Natural killer cell treated with Interleukin-12 subunit alpha and Interleukin-12 subunit beta and Interleukin-15 and Interleukin-18, amount 100 ng/mL, for 72 hours (primary cell): ENCODE measurements at regions not wholly inside any gene's neighbourhood (a gene's known extent, or its start where the extent isn't known, plus 50 kb on each side); places are given as distances from the start of the nearest gene placed in this dataset.
A peak's percentile ranks its signal among the peaks of the same experiment; 100 is the strongest.

Experiments
- ATAC-seq, 2 donors: fragments of 150-1000 bp; cut with Tn5 transposase in 1 of 2; sonication (Bioruptor Pico), chemical (Tn5 transposase) in 1 of 2; 2 replicates each; pipeline ENCODE4 v1.10.0; 2021
- DNase-seq: peaks from one replicate; pipeline ENCODE4 v3.0.0; 2022; ENCODE audit warnings: low spot score
- H3K27ac Mint-ChIP-seq, 2 donors: 1 replicate in 1 of 2; 2 replicates in 1 of 2; pipeline ENCODE4 v1.8.0; 2022; ENCODE audit warnings: mixed read lengths in 2 of 2, mild to moderate bottlenecking in 1 of 2, moderate library complexity in 1 of 2
- H3K27me3 Mint-ChIP-seq, 2 donors: 1 replicate in 1 of 2; 2 replicates in 1 of 2; pipeline ENCODE4 v1.8.0; 2022; ENCODE audit warnings: mixed read lengths in 2 of 2
- H3K36me3 Mint-ChIP-seq: one replicate; pipeline ENCODE4 v1.8.0; 2022; ENCODE audit warnings: mixed read lengths
- H3K4me1 Mint-ChIP-seq, 2 donors: 1 replicate in 1 of 2; 2 replicates in 1 of 2; pipeline ENCODE4 v1.8.0; 2022; ENCODE audit warnings: low read depth in 2 of 2, mixed read lengths in 2 of 2, mild to moderate bottlenecking in 1 of 2
- H3K4me3 Mint-ChIP-seq: one replicate; pipeline ENCODE4 v1.8.0; 2022; ENCODE audit warnings: mixed read lengths
- H3K9me3 Mint-ChIP-seq: 2 replicates; pipeline ENCODE4 v1.8.0; 2022; ENCODE audit warnings: mixed read lengths

GRCh38 chr10:47101196-47101595 lies 190.0 kb downstream of the PTPN20 start:
- H3K36me3 Mint-ChIP-seq = no peaks in the 10 kb centered on the region
- DNase-seq = no peak
- H3K4me3 Mint-ChIP-seq = no peak overlapping the region
- no peaks in the 10 kb centered on the region for H3K4me1 Mint-ChIP-seq
- H3K27ac Mint-ChIP-seq = no peak overlapping the region
- no peak for ATAC-seq
- no peaks in the 10 kb centered on the region for H3K9me3 Mint-ChIP-seq
- H3K27me3 Mint-ChIP-seq = no peaks in the 10 kb centered on the region

GRCh38 chr10:47101807-47102206 lies 190.6 kb downstream of the PTPN20 start:
- H3K4me3 Mint-ChIP-seq = no peak overlapping the region
- H3K36me3 Mint-ChIP-seq = no peaks in the 10 kb centered on the region
- H3K27me3 Mint-ChIP-seq = no peaks in the 10 kb centered on the region
- no peaks in the 10 kb centered on the region for H3K4me1 Mint-ChIP-seq
- ATAC-seq (no peak), DNase-seq (no peak)
- no peak overlapping the region for H3K27ac Mint-ChIP-seq
- H3K9me3 Mint-ChIP-seq = no peaks in the 10 kb centered on the region

- H3K4me1 Mint-ChIP-seq = no peaks in the 10 kb centered on the region
- no peaks in the 10 kb centered on the region for H3K36me3 Mint-ChIP-seq
- DNase-seq (no peak), ATAC-seq (no peak)
- H3K27ac Mint-ChIP-seq = no peak overlapping the region
- H3K9me3 Mint-ChIP-seq = no peaks in the 10 kb centered on the region
- no peaks in the 10 kb centered on the region for H3K27me3 Mint-ChIP-seq
- H3K4me3 Mint-ChIP-seq = no peak overlapping the region
Observed at GRCh38 chr10:47104151-47104605, 192.9 kb downstream of the PTPN20 start.

- H3K4me1 Mint-ChIP-seq = no peaks in the 10 kb centered on the region
- DNase-seq (no peak), ATAC-seq (no peak)
- H3K27ac Mint-ChIP-seq = no peak overlapping the region
- no peaks in the 10 kb centered on the region for H3K36me3 Mint-ChIP-seq
- no peak overlapping the region for H3K4me3 Mint-ChIP-seq
- no peaks in the 10 kb centered on the region for H3K9me3 Mint-ChIP-seq
- no peaks in the 10 kb centered on the region for H3K27me3 Mint-ChIP-seq
Observed at GRCh38 chr10:47104786-47105385, 193.7 kb downstream of the PTPN20 start.

GRCh38 chr10:47107007-47107747 lies 192.8 kb upstream of the GDF10 start:
- DNase-seq (no peak), ATAC-seq (no peak)
- Mint-ChIP-seq H3K4me1 (no peaks in the 10 kb centered on the region), H3K27ac (no peak overlapping the region), H3K4me3 (no peak overlapping the region), H3K9me3 (no peaks in the 10 kb centered on the region), H3K27me3 (no peaks in the 10 kb centered on the region), H3K36me3 (no peaks in the 10 kb centered on the region)

- no peak for ATAC-seq
Observed at GRCh38 chr10:47109906-47110305, 190.1 kb upstream of the GDF10 start.

GRCh38 chr10:47111329-47111862 lies 188.6 kb upstream of the GDF10 start:
- no peak for ATAC-seq
- Mint-ChIP-seq H3K4me3 (no peak overlapping the region), H3K4me1 (no peaks in the 10 kb centered on the region), H3K27ac (no peak overlapping the region), H3K27me3 (no peaks in the 10 kb centered on the region), H3K9me3 (no peaks in the 10 kb centered on the region), H3K36me3 (no peaks in the 10 kb centered on the region)
- no peak for DNase-seq

More at GRCh38 chr10:47109906-47110305, 190.1 kb upstream of the GDF10 start:
- H3K27me3 Mint-ChIP-seq = no peaks in the 10 kb centered on the region
- H3K4me3 Mint-ChIP-seq = no peak overlapping the region
- H3K9me3 Mint-ChIP-seq = no peaks in the 10 kb centered on the region
- H3K36me3 Mint-ChIP-seq = no peaks in the 10 kb centered on the region
- no peaks in the 10 kb centered on the region for H3K4me1 Mint-ChIP-seq
- no peak for DNase-seq
- H3K27ac Mint-ChIP-seq = no peak overlapping the region

- H3K27me3 Mint-ChIP-seq = no peaks in the 10 kb centered on the region
- no peak for DNase-seq
- H3K36me3 Mint-ChIP-seq = no peaks in the 10 kb centered on the region
- H3K4me3 Mint-ChIP-seq = no peak overlapping the region
- H3K27ac Mint-ChIP-seq = no peak overlapping the region
- no peak for ATAC-seq
- H3K4me1 Mint-ChIP-seq = no peaks in the 10 kb centered on the region
- H3K9me3 Mint-ChIP-seq = no peaks in the 10 kb centered on the region
Observed at GRCh38 chr10:47112612-47113011, 187.4 kb upstream of the GDF10 start.

- H3K27me3 Mint-ChIP-seq = no peaks in the 10 kb centered on the region
- no peaks in the 10 kb centered on the region for H3K4me1 Mint-ChIP-seq
- no peak overlapping the region for H3K27ac Mint-ChIP-seq
- H3K4me3 Mint-ChIP-seq = no peak overlapping the region
- no peaks in the 10 kb centered on the region for H3K9me3 Mint-ChIP-seq
- DNase-seq (no peak), ATAC-seq (no peak)
- H3K36me3 Mint-ChIP-seq = no peaks in the 10 kb centered on the region
Observed at GRCh38 chr10:47113907-47114500, 186.0 kb upstream of the GDF10 start.

- H3K9me3 Mint-ChIP-seq = no peaks in the 10 kb centered on the region
- no peaks in the 10 kb centered on the region for H3K4me1 Mint-ChIP-seq
- H3K4me3 Mint-ChIP-seq = no peak overlapping the region
- DNase-seq = no peak
- no peak overlapping the region for H3K27ac Mint-ChIP-seq
- peak; percentile 36 for ATAC-seq
- peaks cover 0 to 1% of the 10 kb centered on the region in 2 donors for H3K27me3 Mint-ChIP-seq
- no peaks in the 10 kb centered on the region for H3K36me3 Mint-ChIP-seq
Observed at GRCh38 chr10:47114680-47115186, 185.3 kb upstream of the GDF10 start.

GRCh38 chr10:47115322-47115721 lies 184.7 kb upstream of the GDF10 start:
- no peak overlapping the region for H3K27ac Mint-ChIP-seq
- peaks cover 2 to 7% of the 10 kb centered on the region in 2 donors for H3K27me3 Mint-ChIP-seq
- no peak overlapping the region for H3K4me3 Mint-ChIP-seq

GRCh38 chr10:47116445-47116844 lies 183.6 kb upstream of the GDF10 start:
- Mint-ChIP-seq H3K4me3 (no peak overlapping the region), H3K27me3 (peaks cover 2 to 16% of the 10 kb centered on the region in 2 donors), H3K9me3 (no peaks in the 10 kb centered on the region), H3K27ac (no peak overlapping the region), H3K4me1 (no peaks in the 10 kb centered on the region), H3K36me3 (no peaks in the 10 kb centered on the region)
- ATAC-seq = no peak
- no peak for DNase-seq

More at GRCh38 chr10:47115322-47115721, 184.7 kb upstream of the GDF10 start:
- H3K36me3 Mint-ChIP-seq = no peaks in the 10 kb centered on the region
- H3K9me3 Mint-ChIP-seq = no peaks in the 10 kb centered on the region
- no peak for DNase-seq
- no peaks in the 10 kb centered on the region for H3K4me1 Mint-ChIP-seq
- ATAC-seq = no peak

- no peak overlapping the region for H3K27ac Mint-ChIP-seq
- no peak for ATAC-seq
Observed at GRCh38 chr10:47118326-47118725, 181.7 kb upstream of the GDF10 start.

GRCh38 chr10:47121336-47121735 lies 178.7 kb upstream of the GDF10 start:
- DNase-seq (no peak), ATAC-seq (no peak)
- Mint-ChIP-seq H3K27me3 (peaks cover 2 to 25% of the 10 kb centered on the region in 2 donors), H3K4me3 (no peak overlapping the region), H3K27ac (no peak overlapping the region), H3K4me1 (no peaks in the 10 kb centered on the region), H3K9me3 (no peaks in the 10 kb centered on the region), H3K36me3 (no peaks in the 10 kb centered on the region)

More at GRCh38 chr10:47118326-47118725, 181.7 kb upstream of the GDF10 start:
- H3K36me3 Mint-ChIP-seq = no peaks in the 10 kb centered on the region
- no peak for DNase-seq
- peaks cover 2 to 20% of the 10 kb centered on the region in 2 donors for H3K27me3 Mint-ChIP-seq
- no peak overlapping the region for H3K4me3 Mint-ChIP-seq
- H3K4me1 Mint-ChIP-seq = no peaks in the 10 kb centered on the region
- no peaks in the 10 kb centered on the region for H3K9me3 Mint-ChIP-seq
